HG02973 (cell line): ENCODE measurements at regions not wholly inside any gene's neighbourhood (a gene's known extent, or its start where the extent isn't known, plus 50 kb on each side); places are given as distances from the start of the nearest gene placed in this dataset.
A peak's percentile ranks its signal among the peaks of the same experiment; 100 is the strongest.
"Not testable (repeated sequence)": the region's sequence is repeated elsewhere in the genome, so short reads cannot be mapped to it uniquely, and the experiment has no call there.

ENCODE experiments used
- ATAC-seq: cut with Tn5 transposase; IDR thresholded peaks from one replicate; pipeline ENCODE4 v1.9.1; 2021; ENCODE audit warnings: moderate library complexity; ENCODE audit not compliant: unreplicated experiment

GRCh38 chr6:63440057-63440456, 120.3 kb upstream of the LGSN start:
- no peak for ATAC-seq

- ATAC-seq: no peak
Observed at GRCh38 chr6:63440594-63440993, 120.8 kb upstream of the LGSN start.

GRCh38 chr6:63441266-63441956, 121.6 kb upstream of the LGSN start:
- ATAC-seq: no peak

- ATAC-seq: no peak
Observed at GRCh38 chr6:63442870-63443269, 123.1 kb upstream of the LGSN start.

GRCh38 chr6:63444768-63445167, 125.0 kb upstream of the LGSN start:
- no peak for ATAC-seq

- ATAC-seq: no peak
Observed at GRCh38 chr6:63446405-63446804, 125.9 kb upstream of the LOC128125822 start.

GRCh38 chr6:63447134-63447533, 125.1 kb upstream of the LOC128125822 start:
- no peak for ATAC-seq

- ATAC-seq: no peak
Observed at GRCh38 chr6:63448229-63448628, 124.1 kb upstream of the LOC128125822 start.

- no peak for ATAC-seq
Observed at GRCh38 chr6:63449714-63450113, 122.6 kb upstream of the LOC128125822 start.

GRCh38 chr6:63451238-63451637, 121.0 kb upstream of the LOC128125822 start:
- no peak for ATAC-seq

GRCh38 chr6:63452125-63452524, 120.2 kb upstream of the LOC128125822 start:
- ATAC-seq: no peak

- ATAC-seq: no peak
Observed at GRCh38 chr6:63456734-63457133, 115.5 kb upstream of the LOC128125822 start.

GRCh38 chr6:63458480-63459115, 113.7 kb upstream of the LOC128125822 start:
- ATAC-seq: peak; percentile 74

- no peak for ATAC-seq
Observed at GRCh38 chr6:63459814-63460213, 112.5 kb upstream of the LOC128125822 start.

- ATAC-seq: no peak
Observed at GRCh38 chr6:63460971-63461370, 111.3 kb upstream of the LOC128125822 start.

GRCh38 chr6:63464060-63464459, 108.2 kb upstream of the LOC128125822 start:
- ATAC-seq: no peak

GRCh38 chr6:63465750-63466149, 106.5 kb upstream of the LOC128125822 start:
- ATAC-seq: no peak

GRCh38 chr6:63466242-63466733, 106.0 kb upstream of the LOC128125822 start:
- no peak for ATAC-seq

GRCh38 chr6:63467247-63467954, 104.9 kb upstream of the LOC128125822 start:
- no peak for ATAC-seq

- ATAC-seq: not testable (repeated sequence)
Observed at GRCh38 chr6:63471145-63471544, 101.1 kb upstream of the LOC128125822 start.

- ATAC-seq: no peak
Observed at GRCh38 chr6:63471654-63472053, 100.6 kb upstream of the LOC128125822 start.

- no peak for ATAC-seq
Observed at GRCh38 chr6:63475707-63476106, 96.6 kb upstream of the LOC128125822 start.
